ENCODE measurements at regions not wholly inside any gene's neighbourhood (a gene's known extent, or its start where the extent isn't known, plus 50 kb on each side); places are given as distances from the start of the nearest gene placed in this dataset.

DNA sequence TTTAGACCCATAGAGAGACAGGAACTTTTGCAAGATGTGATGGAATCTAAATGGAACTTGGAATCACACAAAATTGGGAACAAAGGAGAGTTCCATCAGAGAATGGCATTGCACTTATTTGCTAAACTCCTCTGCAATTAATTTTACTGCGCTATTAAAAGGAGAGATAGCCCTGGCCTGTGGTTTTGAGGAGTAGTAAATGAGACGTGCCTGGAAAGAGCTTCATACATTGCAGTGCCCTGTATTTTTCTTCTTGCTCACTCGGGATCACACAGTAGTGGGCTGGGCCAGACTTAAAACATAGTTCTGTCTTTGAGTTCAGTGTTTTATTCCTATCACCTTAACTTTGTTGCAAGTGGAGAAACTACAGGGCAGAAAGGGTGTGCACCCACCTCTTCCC is 94.4 kb upstream of the SLC27A6 start:
- TF ChIP-seq POLR2A (IDR thresholded peaks at IDR 0.05; ENCODE audit: low read length): no peak
- no peak for TF ChIP-seq KDM5A (IDR thresholded peaks at IDR 0.05)
- TF ChIP-seq, protein P1, sequence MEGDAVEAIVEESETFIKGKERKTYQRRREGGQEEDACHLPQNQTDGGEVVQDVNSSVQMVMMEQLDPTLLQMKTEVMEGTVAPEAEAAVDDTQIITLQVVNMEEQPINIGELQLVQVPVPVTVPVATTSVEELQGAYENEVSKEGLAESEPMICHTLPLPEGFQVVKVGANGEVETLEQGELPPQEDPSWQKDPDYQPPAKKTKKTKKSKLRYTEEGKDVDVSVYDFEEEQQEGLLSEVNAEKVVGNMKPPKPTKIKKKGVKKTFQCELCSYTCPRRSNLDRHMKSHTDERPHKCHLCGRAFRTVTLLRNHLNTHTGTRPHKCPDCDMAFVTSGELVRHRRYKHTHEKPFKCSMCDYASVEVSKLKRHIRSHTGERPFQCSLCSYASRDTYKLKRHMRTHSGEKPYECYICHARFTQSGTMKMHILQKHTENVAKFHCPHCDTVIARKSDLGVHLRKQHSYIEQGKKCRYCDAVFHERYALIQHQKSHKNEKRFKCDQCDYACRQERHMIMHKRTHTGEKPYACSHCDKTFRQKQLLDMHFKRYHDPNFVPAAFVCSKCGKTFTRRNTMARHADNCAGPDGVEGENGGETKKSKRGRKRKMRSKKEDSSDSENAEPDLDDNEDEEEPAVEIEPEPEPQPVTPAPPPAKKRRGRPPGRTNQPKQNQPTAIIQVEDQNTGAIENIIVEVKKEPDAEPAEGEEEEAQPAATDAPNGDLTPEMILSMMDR (IDR thresholded peaks at IDR 0.05): no peak
- TF ChIP-seq, protein P2, sequence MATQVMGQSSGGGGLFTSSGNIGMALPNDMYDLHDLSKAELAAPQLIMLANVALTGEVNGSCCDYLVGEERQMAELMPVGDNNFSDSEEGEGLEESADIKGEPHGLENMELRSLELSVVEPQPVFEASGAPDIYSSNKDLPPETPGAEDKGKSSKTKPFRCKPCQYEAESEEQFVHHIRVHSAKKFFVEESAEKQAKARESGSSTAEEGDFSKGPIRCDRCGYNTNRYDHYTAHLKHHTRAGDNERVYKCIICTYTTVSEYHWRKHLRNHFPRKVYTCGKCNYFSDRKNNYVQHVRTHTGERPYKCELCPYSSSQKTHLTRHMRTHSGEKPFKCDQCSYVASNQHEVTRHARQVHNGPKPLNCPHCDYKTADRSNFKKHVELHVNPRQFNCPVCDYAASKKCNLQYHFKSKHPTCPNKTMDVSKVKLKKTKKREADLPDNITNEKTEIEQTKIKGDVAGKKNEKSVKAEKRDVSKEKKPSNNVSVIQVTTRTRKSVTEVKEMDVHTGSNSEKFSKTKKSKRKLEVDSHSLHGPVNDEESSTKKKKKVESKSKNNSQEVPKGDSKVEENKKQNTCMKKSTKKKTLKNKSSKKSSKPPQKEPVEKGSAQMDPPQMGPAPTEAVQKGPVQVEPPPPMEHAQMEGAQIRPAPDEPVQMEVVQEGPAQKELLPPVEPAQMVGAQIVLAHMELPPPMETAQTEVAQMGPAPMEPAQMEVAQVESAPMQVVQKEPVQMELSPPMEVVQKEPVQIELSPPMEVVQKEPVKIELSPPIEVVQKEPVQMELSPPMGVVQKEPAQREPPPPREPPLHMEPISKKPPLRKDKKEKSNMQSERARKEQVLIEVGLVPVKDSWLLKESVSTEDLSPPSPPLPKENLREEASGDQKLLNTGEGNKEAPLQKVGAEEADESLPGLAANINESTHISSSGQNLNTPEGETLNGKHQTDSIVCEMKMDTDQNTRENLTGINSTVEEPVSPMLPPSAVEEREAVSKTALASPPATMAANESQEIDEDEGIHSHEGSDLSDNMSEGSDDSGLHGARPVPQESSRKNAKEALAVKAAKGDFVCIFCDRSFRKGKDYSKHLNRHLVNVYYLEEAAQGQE (IDR thresholded peaks at IDR 0.05): no peak
- TF ChIP-seq, protein P3, sequence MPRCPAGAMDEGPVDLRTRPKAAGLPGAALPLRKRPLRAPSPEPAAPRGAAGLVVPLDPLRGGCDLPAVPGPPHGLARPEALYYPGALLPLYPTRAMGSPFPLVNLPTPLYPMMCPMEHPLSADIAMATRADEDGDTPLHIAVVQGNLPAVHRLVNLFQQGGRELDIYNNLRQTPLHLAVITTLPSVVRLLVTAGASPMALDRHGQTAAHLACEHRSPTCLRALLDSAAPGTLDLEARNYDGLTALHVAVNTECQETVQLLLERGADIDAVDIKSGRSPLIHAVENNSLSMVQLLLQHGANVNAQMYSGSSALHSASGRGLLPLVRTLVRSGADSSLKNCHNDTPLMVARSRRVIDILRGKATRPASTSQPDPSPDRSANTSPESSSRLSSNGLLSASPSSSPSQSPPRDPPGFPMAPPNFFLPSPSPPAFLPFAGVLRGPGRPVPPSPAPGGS (IDR thresholded peaks at IDR 0.05): no peak
- TF ChIP-seq, protein P4, sequence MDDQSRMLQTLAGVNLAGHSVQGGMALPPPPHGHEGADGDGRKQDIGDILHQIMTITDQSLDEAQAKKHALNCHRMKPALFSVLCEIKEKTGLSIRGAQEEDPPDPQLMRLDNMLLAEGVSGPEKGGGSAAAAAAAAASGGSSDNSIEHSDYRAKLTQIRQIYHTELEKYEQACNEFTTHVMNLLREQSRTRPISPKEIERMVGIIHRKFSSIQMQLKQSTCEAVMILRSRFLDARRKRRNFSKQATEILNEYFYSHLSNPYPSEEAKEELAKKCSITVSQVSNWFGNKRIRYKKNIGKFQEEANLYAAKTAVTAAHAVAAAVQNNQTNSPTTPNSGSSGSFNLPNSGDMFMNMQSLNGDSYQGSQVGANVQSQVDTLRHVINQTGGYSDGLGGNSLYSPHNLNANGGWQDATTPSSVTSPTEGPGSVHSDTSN (IDR thresholded peaks at IDR 0.05): no peak
- TF ChIP-seq EP300 (IDR thresholded peaks at IDR 0.05): no peak
